ENCODE measurements at regions not wholly inside any gene's neighbourhood (a gene's known extent, or its start where the extent isn't known, plus 50 kb on each side); places are given as distances from the start of the nearest gene placed in this dataset.

GRCh38 chr2:156908825-156909224 lies 348.7 kb upstream of the GALNT5 start:
- H3K36me3 Mint-ChIP-seq (ENCODE audit: low read depth) = no peaks in the 10 kb centered on the region
- DNase-seq (no peak), ATAC-seq (peak; percentile 30)
- H3K27ac Mint-ChIP-seq = no peak overlapping the region
- H3K4me1 Mint-ChIP-seq = peaks cover 3% of the 10 kb centered on the region
- H3K4me3 Mint-ChIP-seq = no peak overlapping the region
- H3K27me3 Mint-ChIP-seq = no peaks in the 10 kb centered on the region
- H3K9me3 Mint-ChIP-seq (ENCODE audit: low read depth) = no peaks in the 10 kb centered on the region
- ChIA-PET POLR2A (no interaction called here), CTCF (no interaction called here)
- intact Hi-C loops (cut with DNase I, micrococcal nuclease) = no loop called here

- ATAC-seq = no peak
- CTCF ChIA-PET = no interaction called here
- Mint-ChIP-seq H3K27ac (no peak overlapping the region), H3K9me3 (ENCODE audit: low read depth) (no peaks in the 10 kb centered on the region), H3K4me3 (no peak overlapping the region), H3K36me3 (ENCODE audit: low read depth) (no peaks in the 10 kb centered on the region), H3K27me3 (no peaks in the 10 kb centered on the region), H3K4me1 (peaks cover 3% of the 10 kb centered on the region)
- POLR2A ChIA-PET = no interaction called here
- no peak for DNase-seq
- intact Hi-C loops (cut with DNase I, micrococcal nuclease) = no loop called here
Observed at GRCh38 chr2:156909983-156910382, 347.5 kb upstream of the GALNT5 start.

GRCh38 chr2:156915332-156915731 lies 342.2 kb upstream of the GALNT5 start:
- ChIA-PET POLR2A (interaction anchor here (0.6 kb wide), 1 partner anchor 494 kb away, joined by 3 read pairs; no protein-coding TSS in a partner anchor), CTCF (no interaction called here)
- ATAC-seq (no peak), DNase-seq (no peak)
- no peaks in the 10 kb centered on the region for H3K4me1 Mint-ChIP-seq
- H3K27me3 Mint-ChIP-seq = no peaks in the 10 kb centered on the region
- H3K4me3 Mint-ChIP-seq = no peak overlapping the region
- H3K9me3 Mint-ChIP-seq (ENCODE audit: low read depth) = no peaks in the 10 kb centered on the region
- intact Hi-C loops (cut with DNase I, micrococcal nuclease) = no loop called here
- H3K27ac Mint-ChIP-seq = no peak overlapping the region
- no peaks in the 10 kb centered on the region for H3K36me3 Mint-ChIP-seq (ENCODE audit: low read depth)

GRCh38 chr2:156918410-156918809 lies 339.1 kb upstream of the GALNT5 start:
- Mint-ChIP-seq H3K27ac (no peak overlapping the region), H3K4me3 (no peak overlapping the region), H3K36me3 (ENCODE audit: low read depth) (no peaks in the 10 kb centered on the region), H3K27me3 (no peaks in the 10 kb centered on the region), H3K9me3 (ENCODE audit: low read depth) (peaks cover 3% of the 10 kb centered on the region), H3K4me1 (no peaks in the 10 kb centered on the region)
- intact Hi-C loops (cut with DNase I, micrococcal nuclease) = no loop called here
- POLR2A ChIA-PET = no interaction called here
- CTCF ChIA-PET = no interaction called here
- ATAC-seq = no peak
- no peak for DNase-seq

GRCh38 chr2:156930423-156930822 lies 327.1 kb upstream of the GALNT5 start:
- no peak for ATAC-seq
- no peaks in the 10 kb centered on the region for H3K27me3 Mint-ChIP-seq
- H3K27ac Mint-ChIP-seq = no peak overlapping the region
- ChIA-PET POLR2A (no interaction called here), CTCF (interaction anchor here (0.5 kb wide), 1 partner anchor 378 kb away, joined by 3 read pairs; no protein-coding TSS in a partner anchor)
- H3K4me3 Mint-ChIP-seq = no peak overlapping the region
- no peak for DNase-seq
- H3K4me1 Mint-ChIP-seq = no peaks in the 10 kb centered on the region
- no peaks in the 10 kb centered on the region for H3K36me3 Mint-ChIP-seq (ENCODE audit: low read depth)
- intact Hi-C loops (cut with DNase I, micrococcal nuclease) = no loop called here
- peaks cover 1% of the 10 kb centered on the region for H3K9me3 Mint-ChIP-seq (ENCODE audit: low read depth)

GRCh38 chr2:156933645-156934225 lies 323.8 kb upstream of the GALNT5 start:
- DNase-seq = no peak
- H3K9me3 Mint-ChIP-seq (ENCODE audit: low read depth) = no peaks in the 10 kb centered on the region
- H3K27me3 Mint-ChIP-seq = no peaks in the 10 kb centered on the region
- H3K36me3 Mint-ChIP-seq (ENCODE audit: low read depth) = no peaks in the 10 kb centered on the region
- intact Hi-C loops (cut with DNase I, micrococcal nuclease) = no loop called here
- CTCF ChIA-PET = no interaction called here
- POLR2A ChIA-PET = no interaction called here
- ATAC-seq = no peak
- H3K4me3 Mint-ChIP-seq = no peak overlapping the region
- H3K27ac Mint-ChIP-seq = no peak overlapping the region
- H3K4me1 Mint-ChIP-seq = no peaks in the 10 kb centered on the region

GRCh38 chr2:156935616-156936015 lies 321.9 kb upstream of the GALNT5 start:
- DNase-seq (no peak), ATAC-seq (no peak)
- ChIA-PET CTCF (no interaction called here), POLR2A (no interaction called here)
- intact Hi-C loops (cut with DNase I, micrococcal nuclease) = no loop called here
- Mint-ChIP-seq H3K9me3 (ENCODE audit: low read depth) (no peaks in the 10 kb centered on the region), H3K36me3 (ENCODE audit: low read depth) (no peaks in the 10 kb centered on the region), H3K4me1 (no peaks in the 10 kb centered on the region), H3K4me3 (no peak overlapping the region), H3K27ac (no peak overlapping the region), H3K27me3 (no peaks in the 10 kb centered on the region)

- Mint-ChIP-seq H3K27ac (no peak overlapping the region), H3K4me1 (no peaks in the 10 kb centered on the region), H3K36me3 (ENCODE audit: low read depth) (no peaks in the 10 kb centered on the region), H3K27me3 (no peaks in the 10 kb centered on the region), H3K4me3 (no peak overlapping the region), H3K9me3 (ENCODE audit: low read depth) (no peaks in the 10 kb centered on the region)
- intact Hi-C loops (cut with DNase I, micrococcal nuclease) = no loop called here
- no peak for DNase-seq
- POLR2A ChIA-PET = interaction anchor here (0.6 kb wide), 1 partner anchor 1749 kb away, joined by 4 read pairs; no protein-coding TSS in a partner anchor
- CTCF ChIA-PET = no interaction called here
- no peak for ATAC-seq
Observed at GRCh38 chr2:156937430-156937829, 320.1 kb upstream of the GALNT5 start.

GRCh38 chr2:156944871-156945270 lies 312.6 kb upstream of the GALNT5 start:
- H3K4me1 Mint-ChIP-seq = no peaks in the 10 kb centered on the region
- H3K27me3 Mint-ChIP-seq = no peaks in the 10 kb centered on the region
- no peaks in the 10 kb centered on the region for H3K9me3 Mint-ChIP-seq (ENCODE audit: low read depth)
- intact Hi-C loops (cut with DNase I, micrococcal nuclease) = no loop called here
- H3K4me3 Mint-ChIP-seq = no peak overlapping the region
- ChIA-PET POLR2A (no interaction called here), CTCF (no interaction called here)
- ATAC-seq (no peak), DNase-seq (no peak)
- no peaks in the 10 kb centered on the region for H3K36me3 Mint-ChIP-seq (ENCODE audit: low read depth)
- no peak overlapping the region for H3K27ac Mint-ChIP-seq

GRCh38 chr2:156947261-156947660 lies 310.2 kb upstream of the GALNT5 start:
- DNase-seq = no peak
- ChIA-PET POLR2A (no interaction called here), CTCF (no interaction called here)
- Mint-ChIP-seq H3K4me3 (no peak overlapping the region), H3K36me3 (ENCODE audit: low read depth) (no peaks in the 10 kb centered on the region), H3K4me1 (no peaks in the 10 kb centered on the region), H3K27me3 (no peaks in the 10 kb centered on the region), H3K27ac (no peak overlapping the region), H3K9me3 (ENCODE audit: low read depth) (peaks cover 6% of the 10 kb centered on the region)
- intact Hi-C loops (cut with DNase I, micrococcal nuclease) = no loop called here
- no peak for ATAC-seq

GRCh38 chr2:156955701-156956100 lies 301.8 kb upstream of the GALNT5 start:
- no peak overlapping the region for H3K4me3 Mint-ChIP-seq
- POLR2A ChIA-PET = no interaction called here
- H3K36me3 Mint-ChIP-seq (ENCODE audit: low read depth) = no peaks in the 10 kb centered on the region
- H3K27me3 Mint-ChIP-seq = no peaks in the 10 kb centered on the region
- CTCF ChIA-PET = no interaction called here
- intact Hi-C loops (cut with DNase I, micrococcal nuclease) = no loop called here
- peaks cover 11% of the 10 kb centered on the region for H3K9me3 Mint-ChIP-seq (ENCODE audit: low read depth)
- DNase-seq (no peak), ATAC-seq (no peak)
- no peaks in the 10 kb centered on the region for H3K4me1 Mint-ChIP-seq
- H3K27ac Mint-ChIP-seq = no peak overlapping the region

GRCh38 chr2:156956161-156956560 lies 301.3 kb upstream of the GALNT5 start:
- intact Hi-C loops (cut with DNase I, micrococcal nuclease) = no loop called here
- no peak overlapping the region for H3K27ac Mint-ChIP-seq
- no peaks in the 10 kb centered on the region for H3K27me3 Mint-ChIP-seq
- no peak overlapping the region for H3K4me3 Mint-ChIP-seq
- H3K4me1 Mint-ChIP-seq = no peaks in the 10 kb centered on the region
- CTCF ChIA-PET = no interaction called here
- no peak for DNase-seq
- POLR2A ChIA-PET = no interaction called here
- no peaks in the 10 kb centered on the region for H3K36me3 Mint-ChIP-seq (ENCODE audit: low read depth)
- no peak for ATAC-seq
- H3K9me3 Mint-ChIP-seq (ENCODE audit: low read depth) = peaks cover 10% of the 10 kb centered on the region

- Mint-ChIP-seq H3K4me1 (no peaks in the 10 kb centered on the region), H3K27me3 (no peaks in the 10 kb centered on the region), H3K9me3 (ENCODE audit: low read depth) (peaks cover 4% of the 10 kb centered on the region), H3K36me3 (ENCODE audit: low read depth) (no peaks in the 10 kb centered on the region), H3K4me3 (no peak overlapping the region), H3K27ac (no peak overlapping the region)
- intact Hi-C loops (cut with DNase I, micrococcal nuclease) = no loop called here
- CTCF ChIA-PET = no interaction called here
- POLR2A ChIA-PET = no interaction called here
- no peak for DNase-seq
- ATAC-seq = no peak
Observed at GRCh38 chr2:156958374-156958773, 299.1 kb upstream of the GALNT5 start.

All from activated CD4-positive, alpha-beta T cell treated with anti-CD3 and anti-CD28 coated beads for 36 hours (primary cell).